ENCODE measurements at regions not wholly inside any gene's neighbourhood (a gene's known extent, or its start where the extent isn't known, plus 50 kb on each side); places are given as distances from the start of the nearest gene placed in this dataset.
"Not testable (repeated sequence)": the region's sequence is repeated elsewhere in the genome, so short reads cannot be mapped to it uniquely, and the experiment has no call there.

GRCh38 chr4:126372634-126373033 lies 1057.9 kb downstream of the FAT4 start:
- H3K4me3 ChIP-seq (ENCODE audit: low read length): no peak overlapping the region
- no peaks in the 10 kb centered on the region for H3K9me3 ChIP-seq (ENCODE audit: insufficient read depth, low read depth, low read length)
- H3K36me3 ChIP-seq (ENCODE audit: insufficient read depth, low read depth, low read length): no peaks in the 10 kb centered on the region
- H3K4me1 ChIP-seq (ENCODE audit: insufficient read depth, low read length): peaks cover 3% of the 10 kb centered on the region; the same call in 1 of the 2 replicates
- no peak overlapping the region for H3K9ac ChIP-seq (ENCODE audit: low read depth, low read length)
- no peak overlapping the region for H3K27ac ChIP-seq (ENCODE audit: low read length)
- no peaks in the 10 kb centered on the region for H3K27me3 ChIP-seq (ENCODE audit: insufficient read depth, low read length)

GRCh38 chr4:126375462-126376054 lies 1060.8 kb downstream of the FAT4 start:
- H3K4me1 ChIP-seq (ENCODE audit: insufficient read depth, low read length): peaks cover 3% of the 10 kb centered on the region; the same call in 1 of the 2 replicates
- H3K27ac ChIP-seq (ENCODE audit: low read length): no peak overlapping the region
- no peaks in the 10 kb centered on the region for H3K9me3 ChIP-seq (ENCODE audit: insufficient read depth, low read depth, low read length)
- no peak overlapping the region for H3K9ac ChIP-seq (ENCODE audit: low read depth, low read length)
- no peak overlapping the region for H3K4me3 ChIP-seq (ENCODE audit: low read length)
- no peaks in the 10 kb centered on the region for H3K36me3 ChIP-seq (ENCODE audit: insufficient read depth, low read depth, low read length)
- H3K27me3 ChIP-seq (ENCODE audit: insufficient read depth, low read length): no peaks in the 10 kb centered on the region

GRCh38 chr4:126385954-126386353 lies 1071.2 kb downstream of the FAT4 start:
- Histone ChIP-seq H3K27ac (ENCODE audit: low read length) (no peak overlapping the region), H3K9me3 (ENCODE audit: insufficient read depth, low read depth, low read length) (no peaks in the 10 kb centered on the region), H3K27me3 (ENCODE audit: insufficient read depth, low read length) (no peaks in the 10 kb centered on the region), H3K4me3 (ENCODE audit: low read length) (no peak overlapping the region), H3K9ac (ENCODE audit: low read depth, low read length) (no peak overlapping the region), H3K4me1 (ENCODE audit: insufficient read depth, low read length) (no peaks in the 10 kb centered on the region), H3K36me3 (ENCODE audit: insufficient read depth, low read depth, low read length) (no peaks in the 10 kb centered on the region)

- H3K9me3 ChIP-seq (ENCODE audit: insufficient read depth, low read depth, low read length): no peaks in the 10 kb centered on the region
- H3K36me3 ChIP-seq (ENCODE audit: insufficient read depth, low read depth, low read length): no peaks in the 10 kb centered on the region
- no peaks in the 10 kb centered on the region for H3K4me1 ChIP-seq (ENCODE audit: insufficient read depth, low read length)
- H3K27ac ChIP-seq (ENCODE audit: low read length): no peak overlapping the region
- H3K9ac ChIP-seq (ENCODE audit: low read depth, low read length): no peak overlapping the region
- H3K27me3 ChIP-seq (ENCODE audit: insufficient read depth, low read length): no peaks in the 10 kb centered on the region
- no peak overlapping the region for H3K4me3 ChIP-seq (ENCODE audit: low read length)
Observed at GRCh38 chr4:126386512-126386911, 1071.8 kb downstream of the FAT4 start.

GRCh38 chr4:126395664-126396063 lies 1080.9 kb downstream of the FAT4 start:
- Histone ChIP-seq H3K9me3 (ENCODE audit: insufficient read depth, low read depth, low read length) (no peaks in the 10 kb centered on the region), H3K4me3 (ENCODE audit: low read length) (no peak overlapping the region), H3K9ac (ENCODE audit: low read depth, low read length) (no peak overlapping the region), H3K4me1 (ENCODE audit: insufficient read depth, low read length) (peaks cover 7% of the 10 kb centered on the region; the same call in 1 of the 2 replicates), H3K27ac (ENCODE audit: low read length) (no peak overlapping the region), H3K27me3 (ENCODE audit: insufficient read depth, low read length) (no peaks in the 10 kb centered on the region), H3K36me3 (ENCODE audit: insufficient read depth, low read depth, low read length) (no peaks in the 10 kb centered on the region)

- peaks cover 7% of the 10 kb centered on the region; the same call in 1 of the 2 replicates for H3K4me1 ChIP-seq (ENCODE audit: insufficient read depth, low read length)
- H3K36me3 ChIP-seq (ENCODE audit: insufficient read depth, low read depth, low read length): no peaks in the 10 kb centered on the region
- no peaks in the 10 kb centered on the region for H3K27me3 ChIP-seq (ENCODE audit: insufficient read depth, low read length)
- no peak overlapping the region for H3K27ac ChIP-seq (ENCODE audit: low read length)
- no peaks in the 10 kb centered on the region for H3K9me3 ChIP-seq (ENCODE audit: insufficient read depth, low read depth, low read length)
- no peak overlapping the region for H3K9ac ChIP-seq (ENCODE audit: low read depth, low read length)
- no peak overlapping the region for H3K4me3 ChIP-seq (ENCODE audit: low read length)
Observed at GRCh38 chr4:126396121-126396520, 1081.4 kb downstream of the FAT4 start.

- Histone ChIP-seq H3K4me3 (ENCODE audit: low read length) (no peak overlapping the region), H3K9me3 (ENCODE audit: insufficient read depth, low read depth, low read length) (no peaks in the 10 kb centered on the region), H3K4me1 (ENCODE audit: insufficient read depth, low read length) (peaks cover 7% of the 10 kb centered on the region; the same call in 1 of the 2 replicates), H3K27me3 (ENCODE audit: insufficient read depth, low read length) (no peaks in the 10 kb centered on the region), H3K27ac (ENCODE audit: low read length) (no peak overlapping the region), H3K36me3 (ENCODE audit: insufficient read depth, low read depth, low read length) (no peaks in the 10 kb centered on the region), H3K9ac (ENCODE audit: low read depth, low read length) (no peak overlapping the region)
Observed at GRCh38 chr4:126396703-126397102, 1081.9 kb downstream of the FAT4 start.

- no peaks in the 10 kb centered on the region for H3K36me3 ChIP-seq (ENCODE audit: insufficient read depth, low read depth, low read length)
Observed at GRCh38 chr4:126404549-126404948, 1089.8 kb downstream of the FAT4 start.

GRCh38 chr4:126405369-126405982 lies 1090.7 kb downstream of the FAT4 start:
- Histone ChIP-seq H3K27ac (ENCODE audit: low read length) (no peak overlapping the region), H3K4me3 (ENCODE audit: low read length) (no peak overlapping the region), H3K9me3 (ENCODE audit: insufficient read depth, low read depth, low read length) (no peaks in the 10 kb centered on the region)

More at GRCh38 chr4:126404549-126404948, 1089.8 kb downstream of the FAT4 start:
- Histone ChIP-seq H3K27ac (ENCODE audit: low read length) (no peak overlapping the region), H3K27me3 (ENCODE audit: insufficient read depth, low read length) (no peaks in the 10 kb centered on the region), H3K4me1 (ENCODE audit: insufficient read depth, low read length) (no peaks in the 10 kb centered on the region), H3K9ac (ENCODE audit: low read depth, low read length) (no peak overlapping the region), H3K4me3 (ENCODE audit: low read length) (no peak overlapping the region), H3K9me3 (ENCODE audit: insufficient read depth, low read depth, low read length) (no peaks in the 10 kb centered on the region)

GRCh38 chr4:126409746-126410145 lies 1095.0 kb downstream of the FAT4 start:
- Histone ChIP-seq H3K9me3 (ENCODE audit: insufficient read depth, low read depth, low read length) (no peaks in the 10 kb centered on the region), H3K4me3 (ENCODE audit: low read length) (no peak overlapping the region), H3K9ac (ENCODE audit: low read depth, low read length) (no peak overlapping the region), H3K27me3 (ENCODE audit: insufficient read depth, low read length) (no peaks in the 10 kb centered on the region), H3K36me3 (ENCODE audit: insufficient read depth, low read depth, low read length) (no peaks in the 10 kb centered on the region), H3K27ac (ENCODE audit: low read length) (no peak overlapping the region), H3K4me1 (ENCODE audit: insufficient read depth, low read length) (no peaks in the 10 kb centered on the region)

More at GRCh38 chr4:126405369-126405982, 1090.7 kb downstream of the FAT4 start:
- H3K36me3 ChIP-seq (ENCODE audit: insufficient read depth, low read depth, low read length): no peaks in the 10 kb centered on the region
- no peaks in the 10 kb centered on the region for H3K4me1 ChIP-seq (ENCODE audit: insufficient read depth, low read length)
- no peaks in the 10 kb centered on the region for H3K27me3 ChIP-seq (ENCODE audit: insufficient read depth, low read length)
- H3K9ac ChIP-seq (ENCODE audit: low read depth, low read length): no peak overlapping the region

- no peak overlapping the region for H3K9ac ChIP-seq (ENCODE audit: low read depth, low read length)
- H3K36me3 ChIP-seq (ENCODE audit: insufficient read depth, low read depth, low read length): no peaks in the 10 kb centered on the region
- H3K27me3 ChIP-seq (ENCODE audit: insufficient read depth, low read length): no peaks in the 10 kb centered on the region
- H3K27ac ChIP-seq (ENCODE audit: low read length): no peak overlapping the region
- H3K9me3 ChIP-seq (ENCODE audit: insufficient read depth, low read depth, low read length): no peaks in the 10 kb centered on the region
- H3K4me3 ChIP-seq (ENCODE audit: low read length): no peak overlapping the region
- no peaks in the 10 kb centered on the region for H3K4me1 ChIP-seq (ENCODE audit: insufficient read depth, low read length)
Observed at GRCh38 chr4:126411047-126411446, 1096.3 kb downstream of the FAT4 start.

GRCh38 chr4:126412310-126412709 lies 1097.6 kb downstream of the FAT4 start:
- not testable (repeated sequence) for H3K4me3 ChIP-seq (ENCODE audit: low read length); H3K27ac ChIP-seq (ENCODE audit: low read length); H3K27me3 ChIP-seq (ENCODE audit: insufficient read depth, low read length); H3K4me1 ChIP-seq (ENCODE audit: insufficient read depth, low read length); H3K36me3 ChIP-seq (ENCODE audit: insufficient read depth, low read depth, low read length); H3K9ac ChIP-seq (ENCODE audit: low read depth, low read length); H3K9me3 ChIP-seq (ENCODE audit: insufficient read depth, low read depth, low read length)

All from iPS-20b (cell line).